ENCODE measurements at regions not wholly inside any gene's neighbourhood (a gene's known extent, or its start where the extent isn't known, plus 50 kb on each side); places are given as distances from the start of the nearest gene placed in this dataset.

DNA sequence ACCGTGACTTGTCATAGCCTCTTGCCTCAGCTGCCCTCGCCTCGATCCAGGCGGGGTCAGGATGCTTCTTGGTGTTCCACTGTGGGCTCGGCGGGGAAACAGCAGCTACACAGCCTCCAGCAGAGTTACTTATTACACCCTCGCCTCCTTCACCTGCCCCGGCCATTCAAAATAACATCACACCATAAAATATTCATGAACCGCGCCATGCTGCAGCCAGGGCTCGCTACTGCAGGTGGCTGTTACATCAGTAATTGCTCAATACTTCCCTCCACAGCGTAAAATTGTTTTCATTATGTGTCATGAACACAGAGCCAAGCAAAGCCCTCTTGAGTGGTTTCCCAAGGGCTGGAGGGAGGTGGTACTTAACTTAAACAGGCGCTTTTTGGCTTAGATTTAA lies 241.5 kb upstream of the SP8 start:
- H3K4me1 ChIP-seq (replicated peaks), result no peaks in the 10 kb centered on the region
- no peaks in the 10 kb centered on the region for H3K36me3 ChIP-seq
- no peak overlapping the region for H3K27ac ChIP-seq
- no peak for DNase-seq (ENCODE audit: low spot score)
- intact Hi-C loops (cut with DNase I), result no loop called here
- H3K9me3 ChIP-seq, result no peaks in the 10 kb centered on the region
- 58% methylated on average over 13 of the region's 13 CpGs for WGBS
- H3K4me3 ChIP-seq, result no peak overlapping the region
- H3K27me3 ChIP-seq (replicated peaks; ENCODE audit: insufficient read depth), result no peaks in the 10 kb centered on the region
- TF ChIP-seq POLR2AphosphoS5 (IDR thresholded peaks at IDR 0.05) (no peak), CTCF (IDR thresholded peaks at IDR 0.05) (no peak), POLR2A (IDR thresholded peaks at IDR 0.05) (no peak)

DNA sequence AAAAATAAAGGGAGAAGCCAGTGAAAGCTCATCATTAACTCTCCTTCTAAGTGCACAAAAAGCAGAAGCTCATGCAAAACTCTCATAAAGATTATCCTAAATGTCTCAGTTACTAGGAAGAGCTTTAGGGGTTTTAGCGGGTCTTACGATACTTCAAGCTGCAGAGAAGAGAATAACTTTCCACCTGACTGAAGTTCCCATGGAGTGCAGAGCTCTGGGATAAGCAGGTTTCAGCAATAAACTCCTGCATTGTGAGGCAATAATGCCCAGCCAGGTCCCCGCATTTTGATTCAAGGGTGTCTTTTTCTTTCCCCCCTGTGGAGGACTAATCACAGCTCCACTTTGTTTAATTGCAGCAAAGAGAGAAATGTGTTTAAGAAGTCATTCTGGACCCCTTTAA lies 241.9 kb upstream of the SP8 start:
- intact Hi-C loops (cut with DNase I), result no loop called here
- WGBS, result 64% methylated on average over 3 of the region's 3 CpGs
- Histone ChIP-seq H3K4me3 (no peak overlapping the region), H3K9me3 (no peaks in the 10 kb centered on the region), H3K4me1 (replicated peaks) (no peaks in the 10 kb centered on the region), H3K27ac (no peak overlapping the region), H3K36me3 (no peaks in the 10 kb centered on the region), H3K27me3 (replicated peaks; ENCODE audit: insufficient read depth) (no peaks in the 10 kb centered on the region)
- no peak for DNase-seq (ENCODE audit: low spot score)
- TF ChIP-seq POLR2A (IDR thresholded peaks at IDR 0.05) (no peak), CTCF (IDR thresholded peaks at IDR 0.05) (no peak), POLR2AphosphoS5 (IDR thresholded peaks at IDR 0.05) (no peak)

GRCh38 chr7:21029006-21029405 lies 242.3 kb upstream of the SP8 start:
- no peak for DNase-seq (ENCODE audit: low spot score)
- Histone ChIP-seq H3K27me3 (replicated peaks; ENCODE audit: insufficient read depth) (no peaks in the 10 kb centered on the region), H3K9me3 (no peaks in the 10 kb centered on the region), H3K4me1 (replicated peaks) (no peaks in the 10 kb centered on the region), H3K4me3 (no peak overlapping the region), H3K36me3 (no peaks in the 10 kb centered on the region), H3K27ac (no peak overlapping the region)
- intact Hi-C loops (cut with DNase I), result no loop called here
- WGBS, result 59% methylated on average over 6 of the region's 6 CpGs
- TF ChIP-seq CTCF (IDR thresholded peaks at IDR 0.05) (no peak), POLR2A (IDR thresholded peaks at IDR 0.05) (no peak), POLR2AphosphoS5 (IDR thresholded peaks at IDR 0.05) (no peak)

GRCh38 chr7:21030237-21030871 lies 243.7 kb upstream of the SP8 start:
- Histone ChIP-seq H3K27ac (no peak overlapping the region), H3K4me3 (no peak overlapping the region), H3K36me3 (no peaks in the 10 kb centered on the region), H3K4me1 (replicated peaks) (no peaks in the 10 kb centered on the region), H3K27me3 (replicated peaks; ENCODE audit: insufficient read depth) (no peaks in the 10 kb centered on the region), H3K9me3 (no peaks in the 10 kb centered on the region)
- WGBS, result 91% methylated on average over 7 of the region's 7 CpGs
- intact Hi-C loops (cut with DNase I), result no loop called here
- no peak for DNase-seq (ENCODE audit: low spot score)
- TF ChIP-seq CTCF (IDR thresholded peaks at IDR 0.05) (no peak), POLR2AphosphoS5 (IDR thresholded peaks at IDR 0.05) (no peak), POLR2A (IDR thresholded peaks at IDR 0.05) (no peak)

GRCh38 chr7:21041252-21041651 lies 254.6 kb upstream of the SP8 start:
- 58% methylated on average over 2 of the region's 2 CpGs for WGBS
- intact Hi-C loops (cut with DNase I), result no loop called here

More at GRCh38 chr7:21041252-21041651, 254.6 kb upstream of the SP8 start:
- no peaks in the 10 kb centered on the region for H3K27me3 ChIP-seq (replicated peaks; ENCODE audit: insufficient read depth)
- no peak overlapping the region for H3K27ac ChIP-seq
- H3K36me3 ChIP-seq, result no peaks in the 10 kb centered on the region
- no peaks in the 10 kb centered on the region for H3K4me1 ChIP-seq (replicated peaks)
- no peak overlapping the region for H3K4me3 ChIP-seq
- no peaks in the 10 kb centered on the region for H3K9me3 ChIP-seq
- no peak for DNase-seq (ENCODE audit: low spot score)
- TF ChIP-seq POLR2AphosphoS5 (IDR thresholded peaks at IDR 0.05), result no peak
- no peak for TF ChIP-seq CTCF (IDR thresholded peaks at IDR 0.05)
- TF ChIP-seq POLR2A (IDR thresholded peaks at IDR 0.05), result no peak
